CD4-positive, alpha-beta T cell treated with Interleukin-17A for 1 hour (primary cell): ENCODE measurements at regions not wholly inside any gene's neighbourhood (a gene's known extent, or its start where the extent isn't known, plus 50 kb on each side); places are given as distances from the start of the nearest gene placed in this dataset.
A peak's percentile ranks its signal among the peaks of the same experiment; 100 is the strongest.

ENCODE experiments used
- DNase-seq: peaks from one replicate; pipeline ENCODE4 v3.0.0-alpha.2; 2020

DNA sequence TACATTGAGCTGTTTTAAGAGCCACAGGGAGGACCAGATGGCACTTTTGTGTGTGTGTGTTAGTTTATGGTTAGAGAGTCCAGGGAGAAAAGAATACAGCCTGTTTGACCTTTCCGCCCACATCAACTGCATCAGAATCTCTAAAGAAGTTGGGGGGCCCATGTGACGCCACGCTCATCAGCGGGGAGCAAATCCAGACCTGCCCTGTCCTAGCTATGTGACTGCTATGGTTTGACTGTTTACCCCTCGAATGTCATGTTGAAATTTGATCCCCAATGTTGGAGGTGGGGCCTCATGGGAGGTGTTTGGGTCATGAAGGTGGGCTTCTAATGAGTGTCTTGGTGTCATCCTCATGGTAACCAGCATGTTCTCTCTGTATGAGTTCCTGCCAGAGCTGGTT lies 128.0 kb downstream of the ADRA2A start:
- no peak for DNase-seq

DNA sequence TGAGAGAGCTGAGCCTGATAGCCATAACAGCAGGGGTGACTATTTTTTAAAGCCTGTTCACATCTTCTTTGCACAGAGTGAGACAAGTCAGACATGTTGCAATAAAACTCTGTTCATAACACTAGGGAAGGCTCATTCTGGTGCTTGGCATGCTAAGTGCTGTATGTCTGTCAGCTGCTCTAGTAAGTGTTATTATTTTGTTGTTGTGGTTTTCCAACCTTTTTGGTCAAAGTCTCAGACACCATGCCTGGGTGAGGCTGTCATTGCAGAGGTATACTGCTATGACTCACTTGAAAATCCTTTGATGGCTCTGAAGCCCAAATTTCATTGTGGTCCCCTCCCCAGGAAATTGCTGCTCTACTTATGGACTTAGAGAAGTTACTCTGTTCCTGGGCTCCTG lies 129.7 kb downstream of the ADRA2A start:
- DNase-seq: no peak

DNA sequence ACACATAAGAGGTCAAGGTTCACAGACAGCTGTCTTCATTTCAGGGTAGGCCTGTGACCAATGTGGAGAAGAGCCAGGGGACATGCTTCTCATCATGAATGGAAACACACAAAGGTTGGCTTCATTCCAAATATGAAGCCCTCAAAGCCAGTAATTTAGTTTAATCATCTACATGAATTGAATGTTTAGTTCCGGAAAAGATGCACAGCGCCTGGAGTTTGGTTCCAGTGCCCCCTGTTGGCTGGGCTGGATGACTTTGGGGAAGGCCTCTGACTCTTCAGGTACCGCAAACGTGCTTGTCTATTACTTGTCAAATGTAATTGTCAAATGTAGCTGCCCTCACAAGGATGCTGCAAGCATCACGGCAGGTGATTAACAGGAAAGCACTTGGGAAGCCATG lies 130.7 kb downstream of the ADRA2A start:
- peak; percentile 17 for DNase-seq

DNA sequence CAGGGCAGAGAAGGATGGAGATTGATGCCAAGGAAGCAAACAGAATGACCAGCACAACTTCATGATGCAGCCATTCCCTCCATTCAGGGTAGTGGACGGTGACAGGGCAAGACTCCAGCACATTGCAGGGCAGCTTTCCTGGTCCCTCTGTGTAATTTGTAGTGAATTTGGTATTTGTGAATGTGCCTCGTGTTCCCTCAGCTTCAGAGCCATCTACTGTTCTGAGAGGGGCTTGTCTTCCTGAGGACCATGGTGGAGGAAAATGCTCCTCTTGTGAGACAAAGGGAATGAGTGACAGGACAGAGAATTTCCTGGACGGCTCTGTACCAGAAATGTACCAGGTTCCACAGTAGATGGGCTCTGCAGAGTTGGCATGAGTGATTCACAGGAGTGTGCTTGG lies 132.1 kb downstream of the ADRA2A start:
- no peak for DNase-seq

DNA sequence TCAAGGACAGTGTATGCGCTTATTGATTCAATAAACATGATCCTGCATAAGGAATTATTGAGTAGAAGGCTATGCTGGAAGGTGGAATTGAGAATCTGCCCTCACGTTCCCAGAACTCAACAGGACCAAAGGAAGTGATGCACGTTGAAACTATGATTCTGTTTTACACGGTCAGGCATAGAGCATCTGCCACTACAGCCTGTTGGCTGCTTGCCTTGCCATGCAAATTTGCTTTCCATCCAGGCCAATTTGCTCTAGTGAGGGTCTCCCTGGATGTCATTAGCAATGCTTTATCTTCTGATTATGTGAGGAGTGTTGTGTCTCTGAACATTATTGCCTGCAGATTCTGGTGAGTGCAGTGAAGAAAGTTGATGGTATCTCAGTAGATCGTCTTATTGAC lies 132.9 kb downstream of the ADRA2A start:
- DNase-seq: no peak

DNA sequence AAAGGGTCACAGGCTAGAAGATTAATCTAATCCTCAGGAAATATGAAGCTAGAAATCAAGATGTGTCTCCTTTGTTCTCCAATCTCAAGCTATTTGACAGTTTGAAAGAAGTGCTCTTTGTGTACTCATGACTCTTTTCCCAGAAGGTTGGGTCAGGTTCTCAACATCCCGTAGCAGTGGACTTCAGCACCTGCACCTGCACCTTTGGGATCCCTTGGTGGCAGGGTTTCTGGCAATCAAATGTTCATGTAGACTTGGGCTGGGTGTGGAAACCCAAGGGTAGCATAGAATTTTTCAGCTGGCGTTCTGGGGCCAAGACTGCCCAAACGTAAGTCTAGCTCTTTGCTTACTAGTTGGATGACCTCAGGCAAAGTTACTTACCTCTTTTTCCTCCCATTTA lies 134.4 kb downstream of the ADRA2A start:
- no peak for DNase-seq

DNA sequence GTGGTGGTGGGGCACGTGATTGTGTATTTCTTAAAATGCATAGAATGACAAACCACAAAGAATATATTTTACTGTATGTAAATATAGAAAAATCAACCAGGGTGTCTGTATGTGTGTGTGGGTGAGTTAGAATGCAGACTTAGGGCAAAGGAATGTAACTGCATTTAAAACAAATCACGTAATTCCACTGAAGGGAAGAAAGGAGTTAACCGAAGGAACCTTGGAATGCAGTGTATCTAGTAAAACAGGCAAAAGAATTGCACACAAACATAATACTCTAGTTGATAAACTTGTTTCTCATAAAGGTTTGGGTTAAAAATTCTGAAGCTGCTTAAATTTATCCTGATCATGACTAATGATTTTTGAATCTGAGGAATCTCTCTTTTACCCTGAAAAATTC lies 134.9 kb downstream of the ADRA2A start:
- DNase-seq: no peak

DNA sequence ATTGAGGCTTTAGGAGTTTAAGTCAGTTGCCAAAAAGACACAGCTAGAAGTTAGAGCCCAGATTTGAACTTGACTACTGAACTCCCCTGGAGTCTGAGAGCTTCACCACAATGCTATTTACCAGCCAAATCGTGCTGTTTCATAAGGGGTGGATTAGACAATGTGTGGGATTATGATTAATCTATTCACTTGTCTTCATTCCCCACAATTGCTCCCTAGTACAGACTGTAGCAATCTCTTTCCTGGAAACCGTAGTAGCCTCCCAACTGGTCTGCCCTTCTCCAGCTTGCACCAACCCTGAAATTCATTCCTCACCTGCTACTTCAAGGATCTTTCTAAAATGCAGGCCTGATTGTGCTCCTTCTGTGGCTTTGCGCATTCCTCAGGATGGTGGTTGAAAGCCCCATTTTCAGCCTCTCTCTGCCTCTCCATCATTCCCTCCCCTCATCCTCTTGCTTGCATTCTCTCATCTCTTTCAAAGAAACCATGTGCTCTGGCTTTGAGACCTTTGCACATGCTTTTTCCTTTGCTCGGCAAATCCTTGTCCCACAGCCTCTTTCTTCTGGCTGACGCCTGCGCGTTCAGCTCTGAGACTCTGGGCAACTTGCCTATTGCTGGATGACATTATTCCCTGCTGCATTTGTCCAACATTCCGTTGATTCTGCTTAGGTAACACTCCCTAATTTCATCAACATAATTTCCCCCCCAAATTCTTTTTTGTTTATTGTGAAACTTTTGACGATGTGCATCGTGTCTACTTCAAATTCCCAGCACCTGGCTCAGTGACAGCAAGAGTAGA lies 145.1 kb downstream of the ADRA2A start:
- no peak for DNase-seq

DNA sequence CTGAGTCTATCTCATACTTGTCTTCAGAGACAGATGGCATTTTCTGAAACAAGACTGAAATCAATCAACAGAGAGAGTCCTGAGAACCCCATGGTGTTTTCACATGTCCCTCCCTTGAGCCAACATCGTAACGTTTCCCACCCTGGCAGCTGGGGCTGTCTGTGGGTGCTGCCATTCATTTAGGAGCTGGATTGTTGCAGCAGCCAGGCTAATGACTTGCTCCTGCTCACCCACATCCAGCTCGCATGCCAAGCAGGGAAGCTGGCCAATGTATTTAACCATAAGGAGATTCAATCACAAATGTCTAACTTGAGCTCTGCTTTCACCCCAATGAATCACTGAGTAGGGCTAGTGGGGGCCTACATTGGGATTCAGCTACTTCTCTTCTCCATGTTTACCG lies 146.1 kb downstream of the ADRA2A start:
- DNase-seq: no peak

DNA sequence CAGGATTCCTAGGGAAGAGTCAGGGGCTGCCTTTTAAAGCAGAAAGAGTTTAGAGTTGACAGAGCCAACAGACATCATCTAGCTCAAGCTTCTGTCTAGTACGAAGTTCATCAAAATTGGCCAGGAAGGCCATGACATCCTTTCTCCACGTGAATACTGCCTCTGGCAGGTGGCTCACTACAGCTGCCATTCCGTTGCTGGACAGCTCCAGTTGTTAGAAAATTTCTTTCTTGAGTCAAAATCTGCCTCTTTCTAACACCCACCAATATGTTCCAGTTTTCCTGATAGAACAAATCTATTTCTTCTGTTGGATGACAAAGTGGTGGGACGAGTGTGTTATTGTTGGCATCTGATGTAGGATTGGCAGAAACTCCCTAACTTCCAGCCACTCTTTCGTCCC lies 154.9 kb downstream of the ADRA2A start:
- no peak for DNase-seq

DNA sequence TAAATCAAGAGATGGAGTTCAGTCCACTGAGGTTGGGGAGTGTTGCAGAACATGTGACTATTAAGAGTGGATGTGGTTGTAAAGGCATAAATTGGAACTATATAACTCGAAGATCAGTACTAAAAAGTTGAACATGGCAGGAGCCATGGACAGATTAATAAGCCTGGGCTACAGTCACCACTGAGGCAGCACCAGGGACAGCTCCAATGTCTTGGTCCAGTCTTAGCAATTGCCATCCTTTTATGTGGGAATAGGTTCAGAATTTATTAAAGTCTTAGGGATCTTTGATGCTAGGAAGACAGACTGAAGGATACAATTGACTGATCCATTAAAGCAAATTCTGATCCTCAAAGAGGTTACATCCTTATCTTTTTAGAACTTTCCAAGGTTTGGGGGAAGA lies 156.6 kb downstream of the ADRA2A start:
- no peak for DNase-seq

DNA sequence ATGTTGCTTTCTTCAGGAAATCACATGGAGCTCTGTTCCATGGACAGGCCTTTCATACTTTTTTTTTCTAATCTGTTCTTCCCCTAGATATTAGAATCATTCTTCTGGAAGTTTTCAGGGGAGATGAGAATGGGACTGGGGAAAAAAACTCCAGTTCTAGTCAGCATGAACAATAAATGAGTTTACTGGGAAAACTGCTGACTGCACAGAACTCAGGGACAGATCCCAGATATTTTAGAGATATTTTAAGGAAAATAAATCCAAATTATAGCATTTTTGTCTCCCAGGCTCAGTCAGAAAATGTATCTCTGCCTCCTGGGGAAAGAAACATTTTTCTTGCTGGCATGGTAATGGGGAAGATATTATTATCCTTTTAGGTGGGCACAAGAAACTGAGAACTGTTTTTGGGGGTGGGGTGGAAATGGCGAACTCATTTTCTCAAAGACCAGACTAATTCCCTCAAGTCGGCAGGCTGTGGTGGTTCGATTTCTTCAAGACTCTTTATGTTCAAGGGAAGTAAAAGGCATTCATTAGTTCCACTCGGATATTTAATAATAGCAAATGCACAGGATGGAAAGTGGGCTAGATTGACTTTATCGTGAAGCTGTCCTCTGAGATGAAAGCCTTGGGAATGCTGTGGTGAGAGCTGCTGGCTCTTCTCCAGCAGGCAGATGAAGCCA lies 157.5 kb downstream of the ADRA2A start:
- no peak for DNase-seq

DNA sequence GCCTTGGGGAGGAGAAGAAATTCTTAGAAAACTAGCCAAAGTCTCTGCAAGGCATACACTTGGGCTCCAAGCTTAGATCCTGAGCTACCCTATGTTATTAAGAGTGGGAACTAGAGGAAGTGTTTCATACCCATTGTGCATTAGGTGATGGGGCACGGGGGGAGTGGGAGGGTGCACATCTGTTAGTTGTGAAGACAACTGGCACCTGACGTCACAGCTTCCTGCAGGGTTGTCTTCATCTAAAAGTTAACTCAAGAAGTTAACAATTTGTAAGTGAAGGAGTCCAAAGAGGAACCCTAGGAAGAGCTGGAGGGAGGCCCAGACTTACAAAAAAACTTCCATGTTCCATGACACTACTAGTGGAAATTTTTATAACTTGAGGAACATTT lies 158.1 kb downstream of the ADRA2A start:
- DNase-seq: no peak

DNA sequence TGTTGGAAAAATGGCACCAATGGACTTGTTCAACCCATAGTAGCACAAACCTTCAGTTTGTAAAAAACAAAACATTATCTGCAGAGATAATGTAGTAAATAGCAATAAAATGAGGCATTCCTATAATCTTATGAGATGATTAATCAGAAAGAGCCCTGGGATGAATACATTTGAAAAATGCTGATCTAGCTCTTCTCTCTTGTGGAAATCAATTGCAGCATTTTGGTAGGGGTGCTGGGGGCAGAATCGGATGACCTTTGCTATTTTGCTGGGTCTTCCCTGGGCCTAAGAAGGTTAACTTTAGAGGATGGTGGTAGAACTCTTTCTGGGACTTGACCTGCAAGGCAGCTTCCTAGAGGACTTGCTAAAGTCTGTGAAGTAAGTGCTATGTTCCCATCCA lies 163.5 kb downstream of the ADRA2A start:
- no peak for DNase-seq

DNA sequence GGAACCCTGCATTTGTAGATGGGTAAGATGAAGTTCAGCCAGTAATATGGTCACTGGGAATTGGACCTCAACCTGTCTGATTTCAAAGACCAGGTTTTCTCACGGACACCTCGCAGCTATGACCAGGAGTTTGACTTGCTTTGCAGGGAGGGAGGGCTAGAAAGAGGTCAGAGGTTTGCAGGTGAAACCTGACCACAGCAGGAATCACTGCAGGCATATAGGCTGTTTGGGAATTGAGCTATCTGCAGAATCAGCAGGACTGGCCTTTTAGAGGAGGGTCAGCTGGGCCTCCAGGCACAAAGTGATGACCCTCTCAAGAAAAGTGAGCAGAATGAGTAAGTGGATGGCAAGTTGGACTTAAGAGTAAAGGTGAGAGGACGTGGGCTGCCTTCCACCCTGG lies 166.3 kb downstream of the ADRA2A start:
- no peak for DNase-seq

DNA sequence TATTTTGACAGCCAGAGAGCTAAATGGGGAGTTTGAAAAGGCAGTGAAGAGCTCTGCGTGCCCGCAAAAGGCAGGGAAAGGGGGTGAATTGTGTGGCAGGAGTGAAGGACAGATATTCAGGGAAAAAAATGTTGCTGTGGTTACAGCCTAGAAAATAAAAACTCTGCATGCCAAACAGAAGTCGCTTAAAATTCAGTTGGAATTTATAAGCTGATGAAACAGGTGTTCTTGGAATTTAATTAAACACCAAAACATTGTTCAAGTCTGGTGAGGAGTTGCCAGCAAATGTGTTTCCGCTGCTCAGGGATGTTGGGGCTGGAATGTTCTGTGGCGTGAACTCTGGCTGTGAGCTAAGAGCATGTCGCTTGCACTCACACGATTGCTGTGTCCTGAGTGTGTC lies 169.3 kb downstream of the ADRA2A start:
- DNase-seq: no peak

DNA sequence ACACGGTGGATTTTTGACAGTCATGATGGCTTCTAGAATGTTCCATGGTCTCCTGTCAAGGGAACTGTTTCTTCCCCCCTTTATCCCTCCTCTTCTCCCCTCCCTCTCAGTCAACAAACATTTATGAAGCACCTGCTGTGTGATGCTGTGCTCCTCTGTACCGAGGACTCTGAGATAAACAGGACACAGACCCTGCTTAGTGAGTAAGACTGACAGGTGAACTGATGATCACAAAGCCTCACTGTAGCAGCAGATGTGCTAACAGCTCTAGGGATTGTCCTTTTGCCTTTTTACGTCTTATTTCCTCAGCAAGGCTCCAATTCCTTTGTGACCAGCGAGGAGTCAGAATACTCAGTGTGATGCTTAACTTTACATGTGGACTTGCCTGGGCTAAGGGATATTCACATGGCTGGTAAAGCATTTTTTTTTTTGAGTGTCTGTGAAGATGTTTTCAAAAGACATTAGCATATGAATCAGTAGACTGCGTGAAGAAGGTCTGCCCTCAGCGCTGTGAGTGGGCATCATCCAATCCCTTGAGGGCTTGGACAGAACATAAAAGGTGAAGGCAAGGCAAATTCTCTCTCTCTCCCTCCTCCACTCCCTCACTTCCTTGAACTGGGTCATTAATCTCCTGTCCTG lies 170.1 kb downstream of the ADRA2A start:
- no peak for DNase-seq

DNA sequence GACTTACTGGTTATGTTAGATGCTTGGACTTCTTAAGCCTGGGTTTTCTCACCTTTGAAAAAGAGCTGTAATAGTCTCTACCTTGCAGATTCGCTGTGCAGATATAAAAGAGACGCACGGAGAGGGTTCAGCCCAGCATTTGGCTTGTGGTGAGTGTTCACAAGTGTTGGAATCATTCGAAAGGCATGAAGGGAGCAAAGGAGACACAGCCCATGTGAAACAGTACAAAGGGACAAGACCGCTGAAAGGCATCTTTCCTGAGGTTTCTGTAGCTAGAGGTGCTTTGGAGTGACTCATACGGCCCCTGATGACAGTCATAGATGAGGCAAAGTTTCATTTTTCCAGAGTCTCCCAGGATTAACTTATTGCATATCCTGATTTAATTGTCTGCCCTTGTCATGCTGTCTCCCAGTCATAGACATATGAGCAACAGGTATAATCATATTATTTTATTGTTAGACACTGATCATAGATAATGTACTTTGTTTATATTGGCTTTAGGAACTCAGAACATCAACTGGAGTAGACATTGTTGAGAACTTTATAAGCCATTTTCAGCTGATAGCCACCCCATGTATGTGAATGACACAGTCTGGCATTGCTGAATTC lies 171.1 kb downstream of the ADRA2A start:
- DNase-seq: no peak

DNA sequence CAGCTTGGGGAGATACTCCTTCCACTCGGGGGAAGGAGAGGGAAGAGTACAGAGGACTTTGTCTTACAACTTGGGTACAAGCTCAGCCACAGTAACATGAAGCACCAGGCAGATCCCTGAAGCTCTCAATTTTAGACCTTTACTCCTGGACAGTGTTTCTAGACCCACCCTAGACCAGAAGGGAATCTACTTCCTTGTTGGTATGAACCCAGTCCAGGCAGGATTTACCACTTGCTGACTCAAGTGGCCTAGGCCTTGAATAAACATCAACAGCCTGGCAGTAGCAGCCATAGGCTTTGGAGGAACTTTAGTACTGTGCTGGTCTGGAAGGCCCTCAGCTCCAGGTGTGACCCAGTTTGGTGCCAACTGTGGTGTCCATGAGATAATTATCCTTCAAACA lies 173.1 kb downstream of the ADRA2A start:
- no peak for DNase-seq

DNA sequence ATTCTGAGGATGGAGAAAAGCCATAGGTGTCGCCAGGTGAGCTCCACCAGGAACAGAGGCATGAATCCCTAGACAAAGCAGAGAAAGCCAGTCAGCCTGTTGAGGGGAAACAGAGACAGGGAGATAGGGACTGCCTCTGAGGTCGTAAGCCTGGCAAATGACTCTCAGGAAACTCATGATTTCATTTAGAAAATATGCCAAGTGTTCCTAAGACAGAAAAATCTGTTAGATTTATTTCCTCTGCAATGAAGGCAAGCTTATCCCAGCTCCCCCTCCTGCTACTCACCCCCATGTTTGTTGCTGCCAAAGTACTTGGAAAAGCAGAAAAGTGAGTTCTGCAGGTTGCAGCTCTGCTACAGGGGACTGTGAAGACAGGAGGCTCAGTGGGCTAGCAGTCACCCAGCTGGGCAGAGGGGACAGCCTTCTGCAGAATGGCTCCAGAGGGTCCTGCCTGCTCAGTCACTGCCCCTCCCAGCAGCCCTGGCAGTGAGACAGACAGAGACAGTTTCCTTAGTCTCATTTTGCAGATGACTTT lies 184.3 kb downstream of the ADRA2A start:
- no peak for DNase-seq

DNA sequence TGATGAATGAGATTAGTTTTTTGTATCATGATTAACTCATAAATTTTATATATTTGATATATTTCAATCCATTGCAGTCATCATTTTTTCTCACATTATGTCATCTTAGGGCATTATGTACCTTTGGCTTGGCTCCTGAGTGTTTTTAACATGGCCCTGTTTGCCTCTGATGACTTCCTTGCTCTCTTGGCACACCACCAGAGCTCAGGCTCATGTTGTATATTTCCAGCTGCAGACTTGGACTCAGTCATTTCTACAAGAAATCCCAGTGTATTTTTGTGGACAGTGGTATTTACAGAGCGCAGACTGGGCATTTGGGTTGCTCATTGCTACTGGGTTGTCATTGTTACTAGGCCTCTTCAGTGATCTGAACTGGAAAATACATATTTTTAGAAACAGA lies 188.5 kb downstream of the ADRA2A start:
- no peak for DNase-seq

DNA sequence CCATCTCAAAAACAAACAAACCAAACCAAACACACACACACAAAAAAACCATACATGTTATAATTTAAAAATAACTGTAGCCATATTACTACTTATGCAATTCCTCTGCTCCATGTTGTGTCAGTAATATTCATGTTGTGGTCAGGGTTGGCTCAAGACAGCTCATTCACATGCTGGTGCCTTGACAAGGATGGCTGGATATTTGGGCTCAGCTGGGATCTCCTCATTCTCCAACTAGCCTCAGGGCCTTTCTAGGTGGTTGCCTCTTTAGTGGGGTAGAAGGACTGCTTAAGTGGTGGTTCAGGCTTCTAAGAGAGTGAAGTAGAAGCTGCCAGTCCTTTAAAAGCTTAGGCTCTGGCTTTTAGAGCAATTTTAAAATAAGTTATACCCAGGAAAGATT lies 189.3 kb downstream of the ADRA2A start:
- no peak for DNase-seq

DNA sequence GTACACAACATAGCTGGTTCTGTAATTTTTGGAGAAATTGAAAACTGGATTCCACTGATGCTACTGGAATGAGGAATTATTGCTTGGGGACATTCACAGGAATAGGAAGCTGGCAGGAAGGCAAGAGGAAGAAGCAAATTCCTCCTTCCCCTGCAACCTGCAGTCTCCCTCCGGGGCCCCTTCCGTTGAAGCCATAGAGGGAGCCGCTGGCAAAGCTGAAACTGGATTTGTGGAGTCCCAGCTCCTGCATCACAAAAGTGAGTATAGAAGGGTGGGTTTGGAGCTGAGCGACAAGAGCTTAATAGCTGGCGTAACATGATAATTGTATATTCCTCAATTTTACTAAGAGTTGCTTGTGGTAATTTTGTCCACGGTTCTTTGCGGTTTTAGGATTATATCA lies 190.8 kb downstream of the ADRA2A start:
- DNase-seq: no peak

DNA sequence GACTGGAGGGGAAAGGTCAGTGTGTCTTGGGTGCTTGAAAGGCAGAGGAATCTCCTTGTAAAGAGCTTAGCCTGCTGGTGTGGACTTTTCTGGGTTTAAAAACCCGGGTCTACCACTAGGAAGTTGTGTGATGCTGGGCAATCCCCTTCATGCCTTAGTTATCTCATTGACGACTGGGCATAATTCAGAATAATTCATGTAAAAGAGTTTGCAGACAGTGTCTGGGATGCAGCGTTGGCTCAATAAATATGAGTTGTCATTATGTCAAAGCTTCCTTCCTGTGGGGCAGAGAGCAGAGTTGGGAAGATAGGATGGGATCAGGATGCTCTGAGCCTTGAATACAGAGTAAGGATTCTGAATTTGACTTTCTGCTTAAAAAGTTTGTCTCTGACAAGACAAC lies 196.4 kb downstream of the ADRA2A start:
- DNase-seq: no peak
